ENCODE measurements at regions not wholly inside any gene's neighbourhood (a gene's known extent, or its start where the extent isn't known, plus 50 kb on each side); places are given as distances from the start of the nearest gene placed in this dataset.

- H4K20me1 ChIP-seq (ENCODE audit: insufficient read depth): no peaks in the 10 kb centered on the region
- H3K79me2 ChIP-seq (ENCODE audit: insufficient read depth, low read depth): no peaks in the 10 kb centered on the region
- no peaks in the 10 kb centered on the region for H3K36me3 ChIP-seq (ENCODE audit: insufficient read depth)
- no peak overlapping the region for H3K27ac ChIP-seq
- H3K4me2 ChIP-seq: no peak overlapping the region
- no peak overlapping the region for H2AFZ ChIP-seq (ENCODE audit: low read depth)
- no peaks in the 10 kb centered on the region for H3K27me3 ChIP-seq (ENCODE audit: insufficient read depth, low read depth)
- no peak overlapping the region for H3K9ac ChIP-seq
- TF ChIP-seq CTCF (conservative IDR thresholded peaks at IDR 0.05; ENCODE audit: low read depth, low read length): no peak
- no peaks in the 10 kb centered on the region for H3K4me1 ChIP-seq (ENCODE audit: low read depth, poor library complexity, severe bottlenecking)
- no peak overlapping the region for H3K4me3 ChIP-seq (IDR thresholded peaks at IDR 0.05; ENCODE audit: insufficient read depth, low read depth, low read length)
Measured at GRCh38 chr16:72332926-72333325, 161.0 kb upstream of the PMFBP1 start.

- no peaks in the 10 kb centered on the region for H3K36me3 ChIP-seq (ENCODE audit: insufficient read depth)
- H3K4me2 ChIP-seq: no peak overlapping the region
- no peak for TF ChIP-seq CTCF (conservative IDR thresholded peaks at IDR 0.05; ENCODE audit: low read depth, low read length)
- H3K79me2 ChIP-seq (ENCODE audit: insufficient read depth, low read depth): no peaks in the 10 kb centered on the region
- no peak overlapping the region for H3K27ac ChIP-seq
- H3K4me1 ChIP-seq (ENCODE audit: low read depth, poor library complexity, severe bottlenecking): no peaks in the 10 kb centered on the region
- H3K4me3 ChIP-seq (IDR thresholded peaks at IDR 0.05; ENCODE audit: insufficient read depth, low read depth, low read length): no peak overlapping the region
- H2AFZ ChIP-seq (ENCODE audit: low read depth): no peak overlapping the region
- no peaks in the 10 kb centered on the region for H3K27me3 ChIP-seq (ENCODE audit: insufficient read depth, low read depth)
- H4K20me1 ChIP-seq (ENCODE audit: insufficient read depth): no peaks in the 10 kb centered on the region
- H3K9ac ChIP-seq: no peak overlapping the region
Measured at GRCh38 chr16:72324578-72324977, 152.6 kb upstream of the PMFBP1 start.

- H3K4me3 ChIP-seq (IDR thresholded peaks at IDR 0.05; ENCODE audit: insufficient read depth, low read depth, low read length): no peak overlapping the region
- no peaks in the 10 kb centered on the region for H3K36me3 ChIP-seq (ENCODE audit: insufficient read depth)
- H3K27me3 ChIP-seq (ENCODE audit: insufficient read depth, low read depth): no peaks in the 10 kb centered on the region
- no peaks in the 10 kb centered on the region for H4K20me1 ChIP-seq (ENCODE audit: insufficient read depth)
- H3K4me1 ChIP-seq (ENCODE audit: low read depth, poor library complexity, severe bottlenecking): no peaks in the 10 kb centered on the region
- no peak overlapping the region for H2AFZ ChIP-seq (ENCODE audit: low read depth)
- no peaks in the 10 kb centered on the region for H3K79me2 ChIP-seq (ENCODE audit: insufficient read depth, low read depth)
- no peak for TF ChIP-seq CTCF (conservative IDR thresholded peaks at IDR 0.05; ENCODE audit: low read depth, low read length)
- H3K4me2 ChIP-seq: no peak overlapping the region
- H3K27ac ChIP-seq: no peak overlapping the region
- no peak overlapping the region for H3K9ac ChIP-seq
Measured at GRCh38 chr16:72317446-72317845, 145.5 kb upstream of the PMFBP1 start.

- Histone ChIP-seq H3K4me2 (no peak overlapping the region), H3K9ac (no peak overlapping the region), H2AFZ (ENCODE audit: low read depth) (no peak overlapping the region), H3K4me1 (ENCODE audit: low read depth, poor library complexity, severe bottlenecking) (no peaks in the 10 kb centered on the region), H3K79me2 (ENCODE audit: insufficient read depth, low read depth) (no peaks in the 10 kb centered on the region), H3K27me3 (ENCODE audit: insufficient read depth, low read depth) (no peaks in the 10 kb centered on the region), H3K36me3 (ENCODE audit: insufficient read depth) (no peaks in the 10 kb centered on the region), H3K4me3 (IDR thresholded peaks at IDR 0.05; ENCODE audit: insufficient read depth, low read depth, low read length) (no peak overlapping the region), H4K20me1 (ENCODE audit: insufficient read depth) (no peaks in the 10 kb centered on the region), H3K27ac (no peak overlapping the region)
- no peak for TF ChIP-seq CTCF (conservative IDR thresholded peaks at IDR 0.05; ENCODE audit: low read depth, low read length)
Measured at GRCh38 chr16:72313903-72314302, 141.9 kb upstream of the PMFBP1 start.

GRCh38 chr16:72312828-72313227 lies 140.9 kb upstream of the PMFBP1 start:
- no peak for TF ChIP-seq CTCF (conservative IDR thresholded peaks at IDR 0.05; ENCODE audit: low read depth, low read length)
- Histone ChIP-seq H3K4me3 (IDR thresholded peaks at IDR 0.05; ENCODE audit: insufficient read depth, low read depth, low read length) (no peak overlapping the region), H3K27ac (no peak overlapping the region), H3K27me3 (ENCODE audit: insufficient read depth, low read depth) (no peaks in the 10 kb centered on the region), H3K4me2 (no peak overlapping the region), H3K9ac (no peak overlapping the region), H2AFZ (ENCODE audit: low read depth) (no peak overlapping the region), H3K79me2 (ENCODE audit: insufficient read depth, low read depth) (no peaks in the 10 kb centered on the region), H3K36me3 (ENCODE audit: insufficient read depth) (no peaks in the 10 kb centered on the region), H4K20me1 (ENCODE audit: insufficient read depth) (no peaks in the 10 kb centered on the region), H3K4me1 (ENCODE audit: low read depth, poor library complexity, severe bottlenecking) (no peaks in the 10 kb centered on the region)
